HEK293 (cell line): ENCODE measurements at regions not wholly inside any gene's neighbourhood (a gene's known extent, or its start where the extent isn't known, plus 50 kb on each side); places are given as distances from the start of the nearest gene placed in this dataset.

ENCODE experiments used
- CTCF ChIP-seq: fragments of 450-650 bp; formaldehyde crosslinking; IDR thresholded peaks from 2 replicates; pipeline ENCODE4 v1.5.1; 2016; ENCODE audit warnings: missing biosample characterization, missing genetic modification characterization
- EGR2 ChIP-seq: fragments of 450-650 bp; formaldehyde crosslinking; IDR thresholded peaks from 2 replicates; pipeline ENCODE4 v1.5.1; 2016; ENCODE audit warnings: low read depth, missing biosample characterization, missing genetic modification characterization
- KLF1 ChIP-seq: fragments of 450-650 bp; formaldehyde crosslinking; IDR thresholded peaks from 2 replicates; pipeline ENCODE4 v1.5.1; 2016; ENCODE audit warnings: missing biosample characterization, missing genetic modification characterization
- KLF16 ChIP-seq: fragments of 450-650 bp; formaldehyde crosslinking; IDR thresholded peaks from 2 replicates; pipeline ENCODE4 v1.5.1; 2017; ENCODE audit warnings: missing biosample characterization, missing genetic modification characterization
- PRDM10 ChIP-seq: fragments of 450-650 bp; formaldehyde crosslinking; IDR thresholded peaks from 2 replicates; pipeline ENCODE4 v1.5.1; 2016; ENCODE audit warnings: missing biosample characterization, missing genetic modification characterization
- PRDM4 ChIP-seq: fragments of 450-650 bp; formaldehyde crosslinking; IDR thresholded peaks from 2 replicates; pipeline ENCODE4 v1.5.1; 2017; ENCODE audit warnings: missing biosample characterization, missing genetic modification characterization
- REST ChIP-seq: fragments of 450-650 bp; formaldehyde crosslinking; IDR thresholded peaks from 2 replicates; pipeline ENCODE4 v1.5.1; 2016; ENCODE audit warnings: missing biosample characterization, missing genetic modification characterization
- YY1 ChIP-seq: fragments of 450-650 bp; formaldehyde crosslinking; IDR thresholded peaks from 2 replicates; pipeline ENCODE4 v1.5.1; 2018; ENCODE audit warnings: missing biosample characterization, missing genetic modification characterization
- ZNF280D ChIP-seq: fragments of 450-650 bp; formaldehyde crosslinking; IDR thresholded peaks from 2 replicates; pipeline ENCODE4 v1.5.1; 2016; ENCODE audit warnings: missing biosample characterization, missing genetic modification characterization
- ZNF302 ChIP-seq: fragments of 450-650 bp; formaldehyde crosslinking; IDR thresholded peaks from 2 replicates; pipeline ENCODE4 v1.5.1; 2016; ENCODE audit warnings: missing biosample characterization, missing genetic modification characterization, low read depth
- ZNF501 ChIP-seq: fragments of 450-650 bp; formaldehyde crosslinking; IDR thresholded peaks from 2 replicates; pipeline ENCODE4 v1.5.1; 2016; ENCODE audit warnings: missing biosample characterization, missing genetic modification characterization
- ZNF621 ChIP-seq: fragments of 450-650 bp; formaldehyde crosslinking; IDR thresholded peaks from 2 replicates; pipeline ENCODE4 v1.5.1; 2017; ENCODE audit warnings: missing biosample characterization, missing genetic modification characterization
- ZNF660 ChIP-seq: fragments of 450-650 bp; IDR thresholded peaks from 2 replicates; pipeline ENCODE4 v1.5.1; 2018; ENCODE audit warnings: missing biosample characterization, mild to moderate bottlenecking, missing genetic modification characterization
- ZSCAN23 ChIP-seq: fragments of 450-650 bp; formaldehyde crosslinking; IDR thresholded peaks from 2 replicates; pipeline ENCODE4 v1.5.1; 2016; ENCODE audit warnings: missing biosample characterization, missing genetic modification characterization

- no peak for TF ChIP-seq KLF1
- TF ChIP-seq CTCF (tag by site-specific recombination) = no peak
- TF ChIP-seq PRDM10 = no peak
- TF ChIP-seq ZNF621 (tag by site-specific recombination) = no peak
- no peak for TF ChIP-seq YY1 (tag by site-specific recombination)
- TF ChIP-seq KLF16 (tag by site-specific recombination) = no peak
- TF ChIP-seq PRDM4 = no peak
- no peak for TF ChIP-seq REST (tag by site-specific recombination)
- TF ChIP-seq ZSCAN23 (tag by site-specific recombination) = no peak
- TF ChIP-seq ZNF660 = no peak
- TF ChIP-seq ZNF302 (tag by site-specific recombination) = no peak
- no peak for TF ChIP-seq ZNF501 (tag by site-specific recombination)
- TF ChIP-seq ZNF280D = no peak
- no peak for TF ChIP-seq EGR2 (tag by site-specific recombination)
These were observed 59.9 kb downstream of the IRF2BPL start for GRCh38 chr14:76968621-76969063.
